ENCODE measurements at regions not wholly inside any gene's neighbourhood (a gene's known extent, or its start where the extent isn't known, plus 50 kb on each side); places are given as distances from the start of the nearest gene placed in this dataset.
"Not testable (repeated sequence)": the region's sequence is repeated elsewhere in the genome, so short reads cannot be mapped to it uniquely, and the experiment has no call there.

DNA sequence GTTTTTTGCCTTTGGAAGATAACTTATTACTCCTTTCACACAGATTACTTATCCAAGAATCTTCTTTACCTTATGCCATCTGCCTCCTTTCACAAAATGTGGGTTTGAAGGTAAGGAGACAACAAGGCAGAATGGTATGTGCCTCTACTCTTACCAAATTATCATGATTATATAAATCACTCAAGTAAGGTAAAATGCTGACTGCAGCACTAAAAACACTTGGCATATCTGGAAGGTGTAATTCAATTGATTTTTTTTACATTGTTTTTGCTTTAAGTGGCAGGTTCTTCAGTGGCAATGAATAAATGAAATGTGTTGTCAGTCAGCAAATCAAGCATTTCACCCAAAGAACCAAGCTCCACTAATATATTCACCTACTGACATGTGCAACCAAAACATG lies 346.1 kb downstream of the OMA1 start:
- DNase-seq: no peak
- H3K9me3 Mint-ChIP-seq: no peaks in the 10 kb centered on the region
- H3K4me3 Mint-ChIP-seq: no peak overlapping the region
- peaks cover 5% of the 10 kb centered on the region for H3K4me1 Mint-ChIP-seq
- H3K36me3 Mint-ChIP-seq (ENCODE audit: low read depth): no peaks in the 10 kb centered on the region
- H3K27me3 Mint-ChIP-seq (ENCODE audit: low read depth, poor library complexity): peaks cover 13% of the 10 kb centered on the region
- TF ChIP-seq, protein P1, sequence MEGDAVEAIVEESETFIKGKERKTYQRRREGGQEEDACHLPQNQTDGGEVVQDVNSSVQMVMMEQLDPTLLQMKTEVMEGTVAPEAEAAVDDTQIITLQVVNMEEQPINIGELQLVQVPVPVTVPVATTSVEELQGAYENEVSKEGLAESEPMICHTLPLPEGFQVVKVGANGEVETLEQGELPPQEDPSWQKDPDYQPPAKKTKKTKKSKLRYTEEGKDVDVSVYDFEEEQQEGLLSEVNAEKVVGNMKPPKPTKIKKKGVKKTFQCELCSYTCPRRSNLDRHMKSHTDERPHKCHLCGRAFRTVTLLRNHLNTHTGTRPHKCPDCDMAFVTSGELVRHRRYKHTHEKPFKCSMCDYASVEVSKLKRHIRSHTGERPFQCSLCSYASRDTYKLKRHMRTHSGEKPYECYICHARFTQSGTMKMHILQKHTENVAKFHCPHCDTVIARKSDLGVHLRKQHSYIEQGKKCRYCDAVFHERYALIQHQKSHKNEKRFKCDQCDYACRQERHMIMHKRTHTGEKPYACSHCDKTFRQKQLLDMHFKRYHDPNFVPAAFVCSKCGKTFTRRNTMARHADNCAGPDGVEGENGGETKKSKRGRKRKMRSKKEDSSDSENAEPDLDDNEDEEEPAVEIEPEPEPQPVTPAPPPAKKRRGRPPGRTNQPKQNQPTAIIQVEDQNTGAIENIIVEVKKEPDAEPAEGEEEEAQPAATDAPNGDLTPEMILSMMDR (IDR thresholded peaks at IDR 0.05): no peak
- no peak overlapping the region for H3K27ac Mint-ChIP-seq

- H3K27me3 Mint-ChIP-seq (ENCODE audit: low read depth, poor library complexity): peaks cover 13% of the 10 kb centered on the region
Measured at GRCh38 chr1:58197811-58198210, 348.7 kb downstream of the OMA1 start.

GRCh38 chr1:58190267-58190988 lies 356.1 kb downstream of the OMA1 start:
- peaks cover 9% of the 10 kb centered on the region for H3K27me3 Mint-ChIP-seq (ENCODE audit: low read depth, poor library complexity)
- H3K4me3 Mint-ChIP-seq: no peak overlapping the region
- H3K27ac Mint-ChIP-seq: no peak overlapping the region
- peaks cover 3% of the 10 kb centered on the region for H3K9me3 Mint-ChIP-seq
- TF ChIP-seq, protein P1 (IDR thresholded peaks at IDR 0.05): no peak
- DNase-seq: no peak
- no peaks in the 10 kb centered on the region for H3K36me3 Mint-ChIP-seq (ENCODE audit: low read depth)
- H3K4me1 Mint-ChIP-seq: no peaks in the 10 kb centered on the region

More at GRCh38 chr1:58197811-58198210, 348.7 kb downstream of the OMA1 start:
- no peak overlapping the region for H3K4me3 Mint-ChIP-seq
- TF ChIP-seq, protein P1 (IDR thresholded peaks at IDR 0.05): no peak
- H3K4me1 Mint-ChIP-seq: peaks cover 5% of the 10 kb centered on the region
- H3K27ac Mint-ChIP-seq: no peak overlapping the region
- H3K9me3 Mint-ChIP-seq: peaks cover 3% of the 10 kb centered on the region
- H3K36me3 Mint-ChIP-seq (ENCODE audit: low read depth): no peaks in the 10 kb centered on the region
- no peak for DNase-seq

DNA sequence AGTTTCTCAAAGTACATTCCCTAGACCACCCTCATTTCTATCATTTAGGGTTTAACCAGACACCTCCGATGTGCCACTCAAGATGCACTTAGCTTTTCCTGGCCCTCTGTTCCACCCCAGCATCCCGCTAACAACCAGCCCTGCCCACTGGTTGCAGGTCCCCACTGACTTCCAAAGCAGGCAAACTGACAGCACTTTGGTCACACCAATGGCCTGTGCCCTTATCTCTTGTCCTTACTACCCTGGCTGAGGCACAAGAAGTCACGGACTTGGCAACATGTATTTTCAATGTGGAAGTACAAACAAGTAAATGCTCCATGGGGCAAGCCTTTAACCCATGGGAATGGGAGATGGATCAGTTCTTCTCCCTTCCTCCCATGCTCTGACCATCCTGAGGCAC lies 357.1 kb downstream of the OMA1 start:
- Mint-ChIP-seq H3K27me3 (ENCODE audit: low read depth, poor library complexity) (peaks cover 7% of the 10 kb centered on the region), H3K9me3 (peaks cover 3% of the 10 kb centered on the region), H3K4me3 (no peak overlapping the region), H3K36me3 (ENCODE audit: low read depth) (no peaks in the 10 kb centered on the region), H3K4me1 (no peaks in the 10 kb centered on the region), H3K27ac (no peak overlapping the region)
- TF ChIP-seq, protein P1 (IDR thresholded peaks at IDR 0.05): no peak
- no peak for DNase-seq

GRCh38 chr1:58183286-58183685 lies 363.2 kb downstream of the OMA1 start:
- Mint-ChIP-seq H3K27ac (no peak overlapping the region), H3K36me3 (ENCODE audit: low read depth) (peaks cover 5% of the 10 kb centered on the region), H3K4me1 (no peaks in the 10 kb centered on the region), H3K27me3 (ENCODE audit: low read depth, poor library complexity) (peaks cover 4% of the 10 kb centered on the region), H3K4me3 (no peak overlapping the region), H3K9me3 (peaks cover 15% of the 10 kb centered on the region)
- TF ChIP-seq, protein P1 (IDR thresholded peaks at IDR 0.05): no peak
- DNase-seq: no peak

GRCh38 chr1:58180537-58180936 lies 366.0 kb downstream of the OMA1 start:
- TF ChIP-seq, protein P1 (IDR thresholded peaks at IDR 0.05): no peak
- no peak overlapping the region for H3K4me3 Mint-ChIP-seq
- DNase-seq: no peak

GRCh38 chr1:58169160-58169559 lies 377.4 kb downstream of the OMA1 start:
- not testable (repeated sequence) for H3K4me1 Mint-ChIP-seq; DNase-seq; H3K27ac Mint-ChIP-seq; H3K27me3 Mint-ChIP-seq (ENCODE audit: low read depth, poor library complexity); H3K36me3 Mint-ChIP-seq (ENCODE audit: low read depth); H3K4me3 Mint-ChIP-seq
- peaks cover 18% of the 10 kb centered on the region for H3K9me3 Mint-ChIP-seq

More at GRCh38 chr1:58180537-58180936, 366.0 kb downstream of the OMA1 start:
- Mint-ChIP-seq H3K27me3 (ENCODE audit: low read depth, poor library complexity) (no peaks in the 10 kb centered on the region), H3K27ac (no peak overlapping the region), H3K36me3 (ENCODE audit: low read depth) (peaks cover 5% of the 10 kb centered on the region), H3K4me1 (no peaks in the 10 kb centered on the region), H3K9me3 (peaks cover 15% of the 10 kb centered on the region)

DNA sequence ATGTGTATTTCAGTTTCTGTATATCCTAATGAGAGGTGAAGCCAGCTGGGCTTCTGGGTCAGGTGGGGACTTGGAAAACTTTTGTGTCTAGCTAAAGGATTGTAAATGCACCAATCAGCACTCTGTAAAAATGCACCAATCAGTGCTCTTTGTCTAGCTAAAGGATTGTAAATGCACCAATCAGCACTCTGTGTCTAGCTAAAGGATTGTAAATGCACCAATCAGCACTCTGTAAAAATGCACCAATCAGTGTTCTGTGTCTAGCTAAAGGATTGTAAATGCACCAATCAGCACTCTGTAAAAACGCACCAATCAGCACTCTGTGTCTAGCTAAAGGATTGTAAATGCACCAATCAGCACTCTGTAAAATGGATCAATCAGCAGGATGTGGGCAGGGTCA lies 379.4 kb downstream of the OMA1 start:
- not testable (repeated sequence) for H3K27me3 Mint-ChIP-seq (ENCODE audit: low read depth, poor library complexity); H3K36me3 Mint-ChIP-seq (ENCODE audit: low read depth); H3K4me3 Mint-ChIP-seq; DNase-seq; H3K27ac Mint-ChIP-seq
- Mint-ChIP-seq H3K4me1 (peaks cover 11% of the 10 kb centered on the region), H3K9me3 (peaks cover 18% of the 10 kb centered on the region)

Measured in nephron progenitor cell (in vitro differentiated cells).